H9 (cell line): ENCODE measurements at regions not wholly inside any gene's neighbourhood (a gene's known extent, or its start where the extent isn't known, plus 50 kb on each side); places are given as distances from the start of the nearest gene placed in this dataset.

Experiments used
- DNase-seq: peaks from one replicate; pipeline ENCODE4 v3.0.0-alpha.2; 2017
- H2AFZ ChIP-seq: one replicate; pipeline ENCODE4 v1.6.1; 2013; ENCODE audit warnings: mild to moderate bottlenecking, low read length, control low read depth, moderate library complexity
- H2AK5ac ChIP-seq: 2 replicates; pipeline ENCODE4 v1.6.1; 2013; ENCODE audit warnings: low read length, control low read depth, mixed read lengths; ENCODE audit not compliant: insufficient read length
- H2BK120ac ChIP-seq: one replicate; pipeline ENCODE4 v1.6.1; 2013; ENCODE audit warnings: low read depth, mild to moderate bottlenecking, low read length, control low read depth, inconsistent platforms; ENCODE audit not compliant: poor library complexity, severe bottlenecking
- H2BK12ac ChIP-seq: 2 replicates; pipeline ENCODE4 v1.6.1; 2013; ENCODE audit warnings: low read length, control low read depth, mixed read lengths, low read depth; ENCODE audit not compliant: insufficient read length
- H2BK15ac ChIP-seq: 2 replicates; pipeline ENCODE4 v1.6.1; 2013; ENCODE audit warnings: low read depth, low read length, control low read depth
- H2BK20ac ChIP-seq: one replicate; pipeline ENCODE4 v1.6.1; 2013; ENCODE audit warnings: low read depth, mild to moderate bottlenecking, low read length, control low read depth, inconsistent platforms; ENCODE audit not compliant: poor library complexity, severe bottlenecking
- H2BK5ac ChIP-seq: 2 replicates; pipeline ENCODE4 v1.6.1; 2013; ENCODE audit warnings: low read length, control low read depth, mixed read lengths; ENCODE audit not compliant: insufficient read length
- H3K14ac ChIP-seq: 2 replicates; pipeline ENCODE4 v1.6.1; 2013; ENCODE audit warnings: low read length, control low read depth; ENCODE audit not compliant: insufficient read depth
- H3K18ac ChIP-seq: 2 replicates; pipeline ENCODE4 v1.6.1; 2013; ENCODE audit warnings: low read depth, mild to moderate bottlenecking, mixed read lengths, low read length, control low read depth; ENCODE audit not compliant: insufficient read length
- H3K23ac ChIP-seq: 2 replicates; pipeline ENCODE4 v1.6.1; 2013; ENCODE audit warnings: low read length, control low read depth, mixed read lengths, low read depth; ENCODE audit not compliant: insufficient read length
- H3K23me2 ChIP-seq: 2 replicates; pipeline ENCODE4 v1.6.1; 2013; ENCODE audit warnings: low read depth, mild to moderate bottlenecking, mixed read lengths, low read length, control low read depth; ENCODE audit not compliant: insufficient read length, poor library complexity, severe bottlenecking
- H3K27ac ChIP-seq: 2 replicates; pipeline ENCODE4 v1.5.1; 2013; ENCODE audit warnings: low read length, control low read depth, mixed read lengths, low read depth; ENCODE audit not compliant: insufficient read length
- H3K27me3 ChIP-seq: 2 replicates; pipeline ENCODE4 v1.6.1; 2013; ENCODE audit warnings: low read length, control low read depth, inconsistent platforms; ENCODE audit not compliant: insufficient read depth
- H3K4ac ChIP-seq: 2 replicates; pipeline ENCODE4 v1.6.1; 2013; ENCODE audit warnings: low read depth, mild to moderate bottlenecking, control low read depth, inconsistent platforms, low read length, moderate library complexity
- H3K4me1 ChIP-seq: 2 replicates; pipeline ENCODE4 v1.6.1; 2013; ENCODE audit warnings: low read length, control low read depth, inconsistent platforms; ENCODE audit not compliant: insufficient read depth
- H3K4me2 ChIP-seq: 2 replicates; pipeline ENCODE4 v1.6.1; 2013; ENCODE audit warnings: low read length, control low read depth, mixed read lengths; ENCODE audit not compliant: insufficient read length, insufficient read depth
- H3K56ac ChIP-seq: 2 replicates; pipeline ENCODE4 v1.6.1; 2013; ENCODE audit warnings: low read depth, mild to moderate bottlenecking, mixed read lengths, low read length, control low read depth; ENCODE audit not compliant: insufficient read length
- H3K79me1 ChIP-seq: 2 replicates; pipeline ENCODE4 v1.6.1; 2013; ENCODE audit warnings: low read depth, mild to moderate bottlenecking, moderate library complexity, low read length, control low read depth, inconsistent platforms; ENCODE audit not compliant: insufficient read depth, poor library complexity, severe bottlenecking
- H3K79me2 ChIP-seq: 2 replicates; pipeline ENCODE4 v1.6.1; 2013; ENCODE audit warnings: low read length, control low read depth, inconsistent platforms; ENCODE audit not compliant: insufficient read depth
- H3K9ac ChIP-seq: 2 replicates; pipeline ENCODE4 v1.6.1; 2013; ENCODE audit warnings: low read length, control low read depth, mixed read lengths; ENCODE audit not compliant: insufficient read length; ENCODE audit errors: extremely low read depth
- H3K9me3 ChIP-seq: one replicate; pipeline ENCODE4 v1.6.1; 2013; ENCODE audit warnings: low read depth, low read length, inconsistent platforms; ENCODE audit not compliant: control insufficient read depth
- H3T11ph ChIP-seq: one replicate; pipeline ENCODE4 v1.6.1; 2013; ENCODE audit warnings: mild to moderate bottlenecking, low read length, control low read depth, inconsistent platforms
- H4K20me1 ChIP-seq: one replicate; pipeline ENCODE4 v1.6.1; 2013; ENCODE audit not compliant: control insufficient read depth, insufficient read length, insufficient read depth
- H4K5ac ChIP-seq: 2 replicates; pipeline ENCODE4 v1.6.1; 2013; ENCODE audit warnings: low read depth, mild to moderate bottlenecking, mixed read lengths, low read length, control low read depth; ENCODE audit not compliant: insufficient read length
- H4K8ac ChIP-seq: replicated peaks from 2 replicates; pipeline ENCODE4 v1.6.1; 2013; ENCODE audit warnings: low read length, control low read depth, mixed read lengths, low read depth; ENCODE audit not compliant: insufficient read length
- H4K91ac ChIP-seq: 2 replicates; pipeline ENCODE4 v1.6.1; 2013; ENCODE audit warnings: low read depth, mild to moderate bottlenecking, moderate library complexity, mixed read lengths, low read length, control low read depth; ENCODE audit not compliant: insufficient read length
- H3K27ac Mint-ChIP-seq, 3 experiments: 2 replicates in 2 of 3; 3 replicates in 1 of 3; pipeline ENCODE4 v1.8.0; 2020 to 2021; ENCODE audit warnings: mixed read lengths in 3 of 3, mild to moderate bottlenecking in 1 of 3, moderate library complexity in 1 of 3
- H3K27me3 Mint-ChIP-seq: 2 replicates; pipeline ENCODE4 v1.8.0; 2021; ENCODE audit warnings: low read depth, mild to moderate bottlenecking, moderate library complexity, mixed read lengths
- H3K36me3 Mint-ChIP-seq, 3 experiments: 2 replicates in 2 of 3; 3 replicates in 1 of 3; pipeline ENCODE4 v1.8.0; 2020 to 2021; ENCODE audit warnings: low read depth in 3 of 3, mixed read lengths in 3 of 3; ENCODE audit not compliant: insufficient read depth in 1 of 3
- H3K4me1 Mint-ChIP-seq, 2 experiments: 2 replicates each; pipeline ENCODE4 v1.8.0; 2020; ENCODE audit warnings: mixed read lengths in 2 of 2
- H3K4me3 Mint-ChIP-seq, 2 experiments: 2 replicates in 1 of 2; 3 replicates in 1 of 2; pipeline ENCODE4 v1.8.0; 2020 to 2021; ENCODE audit warnings: mild to moderate bottlenecking in 2 of 2, mixed read lengths in 2 of 2, moderate library complexity in 1 of 2
- H3K9me3 Mint-ChIP-seq, 2 experiments: 2 replicates in 1 of 2; 3 replicates in 1 of 2; pipeline ENCODE4 v1.8.0; 2020; ENCODE audit warnings: mild to moderate bottlenecking in 2 of 2, mixed read lengths in 2 of 2, moderate library complexity in 1 of 2
- WGBS: extraction: QIAGEN DNeasy Blood & Tissue Kit; methylation state at CpG from one replicate; pipeline ENCODE4 v1.1.7; 2013; ENCODE audit warnings: missing lambda C conversion rate, low lambda C conversion rate, mixed read lengths; ENCODE audit not compliant: insufficient read length; ENCODE audit errors: extremely low coverage; 5-methylcytosine and 5-hydroxymethylcytosine counted together
- TF ChIP-seq, protein P1 (sequence below): fragments of 200-600 bp; sonication (generic); conservative IDR thresholded peaks from 3 replicates; pipeline ENCODE4 v1.8.0; 2021; ENCODE audit warnings: antibody characterized with exemption, mild to moderate bottlenecking

DNA sequence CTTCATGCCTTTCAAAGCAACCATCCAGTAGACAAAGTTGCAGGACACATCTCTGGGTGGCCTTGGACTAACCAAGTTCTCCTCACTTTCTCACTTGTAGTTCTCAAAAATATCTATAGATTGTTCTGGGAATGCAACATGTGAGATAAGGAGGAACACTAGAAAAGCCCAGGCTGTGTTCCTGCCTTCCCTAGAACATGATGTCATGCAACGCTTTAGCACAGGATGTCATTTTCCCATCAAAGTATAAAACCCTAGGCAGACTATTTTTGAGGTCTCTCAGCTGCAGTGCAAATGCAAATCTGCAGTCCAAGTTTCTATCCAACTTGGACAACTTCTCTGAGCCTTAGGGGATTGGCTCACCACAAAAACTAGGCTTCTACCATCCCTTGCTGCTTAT, 78.8 kb upstream of the PCDH7 start:
- Histone ChIP-seq H3K4ac (no peak overlapping the region), H2AFZ (no peak overlapping the region), H2BK12ac (no peak overlapping the region), H2BK15ac (no peak overlapping the region), H3K79me2 (no peaks in the 10 kb centered on the region), H2AK5ac (no peak overlapping the region), H3K14ac (no peak overlapping the region), H3K23me2 (no peaks in the 10 kb centered on the region), H3K79me1 (no peaks in the 10 kb centered on the region), H3K56ac (no peak overlapping the region), H2BK5ac (no peak overlapping the region), H3K18ac (no peak overlapping the region), H3K27me3 (no peaks in the 10 kb centered on the region), H3K27ac (no peak overlapping the region), H2BK120ac (no peak overlapping the region), H3K9ac (no peak overlapping the region), H3T11ph (no peak overlapping the region), H3K23ac (no peak overlapping the region), H3K9me3 (no peaks in the 10 kb centered on the region), H4K5ac (no peak overlapping the region), H4K91ac (no peak overlapping the region), H4K20me1 (no peaks in the 10 kb centered on the region), H3K4me1 (no peaks in the 10 kb centered on the region), H4K8ac (no peak overlapping the region), H3K4me2 (no peak overlapping the region), H2BK20ac (no peak overlapping the region)
- no peak overlapping the region for H3K4me3 Mint-ChIP-seq
- no CpG with 5 or more reads among the region's 1 CpG for WGBS
- no peaks in the 10 kb centered on the region for H3K27me3 Mint-ChIP-seq
- no peak overlapping the region for H3K27ac Mint-ChIP-seq
- DNase-seq = no peak
- no peaks in the 10 kb centered on the region for H3K36me3 Mint-ChIP-seq
- no peaks in the 10 kb centered on the region for H3K4me1 Mint-ChIP-seq
- TF ChIP-seq, protein P1, sequence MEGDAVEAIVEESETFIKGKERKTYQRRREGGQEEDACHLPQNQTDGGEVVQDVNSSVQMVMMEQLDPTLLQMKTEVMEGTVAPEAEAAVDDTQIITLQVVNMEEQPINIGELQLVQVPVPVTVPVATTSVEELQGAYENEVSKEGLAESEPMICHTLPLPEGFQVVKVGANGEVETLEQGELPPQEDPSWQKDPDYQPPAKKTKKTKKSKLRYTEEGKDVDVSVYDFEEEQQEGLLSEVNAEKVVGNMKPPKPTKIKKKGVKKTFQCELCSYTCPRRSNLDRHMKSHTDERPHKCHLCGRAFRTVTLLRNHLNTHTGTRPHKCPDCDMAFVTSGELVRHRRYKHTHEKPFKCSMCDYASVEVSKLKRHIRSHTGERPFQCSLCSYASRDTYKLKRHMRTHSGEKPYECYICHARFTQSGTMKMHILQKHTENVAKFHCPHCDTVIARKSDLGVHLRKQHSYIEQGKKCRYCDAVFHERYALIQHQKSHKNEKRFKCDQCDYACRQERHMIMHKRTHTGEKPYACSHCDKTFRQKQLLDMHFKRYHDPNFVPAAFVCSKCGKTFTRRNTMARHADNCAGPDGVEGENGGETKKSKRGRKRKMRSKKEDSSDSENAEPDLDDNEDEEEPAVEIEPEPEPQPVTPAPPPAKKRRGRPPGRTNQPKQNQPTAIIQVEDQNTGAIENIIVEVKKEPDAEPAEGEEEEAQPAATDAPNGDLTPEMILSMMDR = no peak
- H3K9me3 Mint-ChIP-seq = no peaks in the 10 kb centered on the region
